Gastrocnemius medialis (tissue), 4 donors: ENCODE measurements at regions not wholly inside any gene's neighbourhood (a gene's known extent, or its start where the extent isn't known, plus 50 kb on each side); places are given as distances from the start of the nearest gene placed in this dataset.

ENCODE experiments used
- POLR2A ChIP-seq, 2 donors: fragments of 450-650 bp; IDR thresholded peaks; one replicate each; pipeline ENCODE4 v1.6.1; 2017; ENCODE audit warnings: antibody characterized with exemption in 2 of 2, mild to moderate bottlenecking in 2 of 2, moderate library complexity in 2 of 2
- TF ChIP-seq, protein P1 (sequence below), 5 experiments: fragments of 450-650 bp in 3 of 5; fragments of 200-600 bp in 2 of 5; sonication (generic) in 2 of 5; IDR thresholded peaks in 4 of 5; conservative IDR thresholded peaks in 1 of 5; 1 replicate in 4 of 5; 2 replicates in 1 of 5; pipeline ENCODE4 v1.5.1; 2016 to 2019; ENCODE audit warnings: antibody characterized with exemption in 5 of 5, mild to moderate bottlenecking in 3 of 5, moderate library complexity in 3 of 5

GRCh38 chr12:24185782-24186181, 236.3 kb upstream of the SOX5 start:
- TF ChIP-seq, protein P1, sequence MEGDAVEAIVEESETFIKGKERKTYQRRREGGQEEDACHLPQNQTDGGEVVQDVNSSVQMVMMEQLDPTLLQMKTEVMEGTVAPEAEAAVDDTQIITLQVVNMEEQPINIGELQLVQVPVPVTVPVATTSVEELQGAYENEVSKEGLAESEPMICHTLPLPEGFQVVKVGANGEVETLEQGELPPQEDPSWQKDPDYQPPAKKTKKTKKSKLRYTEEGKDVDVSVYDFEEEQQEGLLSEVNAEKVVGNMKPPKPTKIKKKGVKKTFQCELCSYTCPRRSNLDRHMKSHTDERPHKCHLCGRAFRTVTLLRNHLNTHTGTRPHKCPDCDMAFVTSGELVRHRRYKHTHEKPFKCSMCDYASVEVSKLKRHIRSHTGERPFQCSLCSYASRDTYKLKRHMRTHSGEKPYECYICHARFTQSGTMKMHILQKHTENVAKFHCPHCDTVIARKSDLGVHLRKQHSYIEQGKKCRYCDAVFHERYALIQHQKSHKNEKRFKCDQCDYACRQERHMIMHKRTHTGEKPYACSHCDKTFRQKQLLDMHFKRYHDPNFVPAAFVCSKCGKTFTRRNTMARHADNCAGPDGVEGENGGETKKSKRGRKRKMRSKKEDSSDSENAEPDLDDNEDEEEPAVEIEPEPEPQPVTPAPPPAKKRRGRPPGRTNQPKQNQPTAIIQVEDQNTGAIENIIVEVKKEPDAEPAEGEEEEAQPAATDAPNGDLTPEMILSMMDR (IDR thresholded peaks at IDR 0.05 in 4 of 5, conservative IDR thresholded peaks at IDR 0.05 in 1 of 5) = no peak
- no peak for TF ChIP-seq POLR2A (IDR thresholded peaks at IDR 0.05)
